Body of pancreas (tissue), 4 donors: ENCODE measurements at regions not wholly inside any gene's neighbourhood (a gene's known extent, or its start where the extent isn't known, plus 50 kb on each side); places are given as distances from the start of the nearest gene placed in this dataset.

Experiments used
- ATAC-seq: fragments of 150-250 bp; one replicate; pipeline ENCODE4 v1.9.1; 2016
- DNase-seq, 4 donors: peaks; one replicate each; pipeline ENCODE4 v3.0.0-alpha.2; 2019
- H3K27ac ChIP-seq, 4 donors: fragments of 200-600 bp; sonication (generic); 1 replicate in 3 of 4; 2 replicates in 1 of 4; pipeline versions ENCODE4 v1.5.1 to v1.6.1; 2016 to 2019; ENCODE audit warnings: mild to moderate bottlenecking in 1 of 4, mixed read lengths in 1 of 4, moderate library complexity in 1 of 4
- H3K27me3 ChIP-seq, 2 donors: fragments of 200-600 bp; sonication (generic); one replicate each; pipeline ENCODE4 v1.6.0; 2016; ENCODE audit warnings: mild to moderate bottlenecking in 1 of 2
- H3K36me3 ChIP-seq, 2 donors: fragments of 200-600 bp; sonication (generic); replicated peaks in 1 of 2; 2 replicates each; pipeline ENCODE4 v1.5.1; 2016; ENCODE audit warnings: low read depth in 2 of 2; ENCODE audit not compliant: insufficient read depth in 1 of 2
- H3K4me1 ChIP-seq: fragments of 200-600 bp; sonication (generic); one replicate; pipeline ENCODE4 v1.6.0; 2016
- H3K4me3 ChIP-seq, 2 donors: fragments of 200-600 bp; sonication (generic); 1 replicate in 1 of 2; 2 replicates in 1 of 2; pipeline ENCODE4 v1.5.1; 2016 to 2019
- H3K9me3 ChIP-seq, 3 donors: fragments of 200-600 bp; sonication (generic); 1 replicate in 2 of 3; 2 replicates in 1 of 3; pipeline ENCODE4 v1.5.1; 2016
- CTCF ChIP-seq, 7 experiments: fragments of 450-650 bp in 4 of 7; fragments of 200-600 bp in 3 of 7; sonication (generic) in 3 of 7; IDR thresholded peaks; one replicate each; pipeline ENCODE4 v1.5.1; 2016 to 2019; ENCODE audit warnings: antibody characterized with exemption in 7 of 7
- POLR2A ChIP-seq, 3 donors: fragments of 450-650 bp; IDR thresholded peaks; one replicate each; pipeline ENCODE4 v1.6.1; 2016; ENCODE audit warnings: antibody characterized with exemption in 3 of 3, mild to moderate bottlenecking in 2 of 3
- WGBS, 2 donors: methylation state at CpG; one replicate each; pipeline ENCODE4 v1.1.5; 2017; 5-methylcytosine and 5-hydroxymethylcytosine counted together
- intact Hi-C: fragments of 100-400 bp; cut with DNase I; formaldehyde crosslinking; loops from one replicate; pipeline ENCODE4 v1.15.1; 2023

GRCh38 chr18:68623342-68623741, 91.6 kb downstream of the TMX3 start:
- intact Hi-C loops: no loop called here
- no peak overlapping the region for H3K4me3 ChIP-seq
- no peaks in the 10 kb centered on the region for H3K27me3 ChIP-seq
- no peak overlapping the region for H3K27ac ChIP-seq
- no peaks in the 10 kb centered on the region for H3K36me3 ChIP-seq
- TF ChIP-seq CTCF (IDR thresholded peaks at IDR 0.05): peak; percentile 37 to 65 (median 50)
- no peak for TF ChIP-seq POLR2A (IDR thresholded peaks at IDR 0.05)
- H3K9me3 ChIP-seq: no peaks in the 10 kb centered on the region
- ATAC-seq: no peak
- peak; percentile 16 to 55 (median 42) for DNase-seq
- H3K4me1 ChIP-seq: no peaks in the 10 kb centered on the region
- WGBS, 2 donors: 1 to 2% methylated on average over 3 of the region's 3 CpGs

DNA sequence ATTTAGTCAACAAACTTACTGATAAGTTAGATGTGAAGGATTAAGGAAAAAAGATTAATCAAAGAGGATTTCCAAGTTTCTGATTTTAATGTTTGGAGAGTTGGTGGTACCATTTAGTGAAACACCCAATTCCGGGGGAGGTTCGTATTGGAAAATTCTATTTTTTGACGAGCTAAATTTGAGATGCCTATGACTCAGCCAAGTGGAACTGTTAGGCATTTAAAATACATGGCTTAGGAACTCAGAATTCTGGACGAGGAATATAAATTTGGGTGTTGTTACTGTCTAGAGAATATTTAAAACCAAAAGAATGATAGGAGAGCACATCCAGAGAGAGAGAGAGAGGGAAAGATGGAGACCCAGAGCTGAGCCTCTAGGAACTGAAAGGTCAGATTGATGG, 103.6 kb downstream of the TMX3 start:
- Histone ChIP-seq H3K27me3 (no peaks in the 10 kb centered on the region), H3K9me3 (no peaks in the 10 kb centered on the region), H3K36me3 (no peaks in the 10 kb centered on the region), H3K27ac (no peak overlapping the region), H3K4me1 (no peaks in the 10 kb centered on the region), H3K4me3 (no peak overlapping the region)
- TF ChIP-seq CTCF (IDR thresholded peaks at IDR 0.05): no peak
- TF ChIP-seq POLR2A (IDR thresholded peaks at IDR 0.05): no peak
- WGBS, 2 donors: 60 to 67% methylated on average over 4 of the region's 4 CpGs
- no peak for DNase-seq
- intact Hi-C loops: no loop called here
- no peak for ATAC-seq

DNA sequence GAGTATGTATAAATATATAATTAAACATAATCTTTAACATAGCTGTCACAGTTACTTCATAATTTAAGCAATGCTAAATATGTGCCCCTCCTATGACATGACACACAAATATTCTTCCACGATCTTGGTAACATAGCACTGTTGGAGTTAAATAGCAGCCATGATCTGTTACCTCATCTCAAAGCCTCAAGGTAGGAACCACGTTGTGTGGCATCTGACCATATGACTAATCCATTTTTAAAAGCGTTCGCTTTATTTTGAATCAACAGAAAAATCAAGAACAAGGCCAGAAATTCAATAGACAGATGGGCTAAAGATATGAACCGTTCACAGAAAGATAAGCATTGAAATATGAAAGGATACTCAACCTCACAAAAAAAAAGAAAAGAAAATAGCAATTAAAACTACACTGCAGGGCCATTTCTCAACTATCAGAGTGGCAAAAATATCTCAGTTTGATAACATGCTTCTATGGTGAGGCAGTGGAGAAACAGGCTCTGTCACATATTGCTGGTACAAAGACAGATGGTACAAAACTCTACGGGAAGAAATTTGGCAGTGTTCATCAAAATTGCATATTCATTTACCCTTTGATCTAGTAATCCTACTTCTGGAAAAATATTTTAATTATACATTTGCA, 105.9 kb downstream of the TMX3 start:
- DNase-seq (no peak), ATAC-seq (no peak)
- no peak overlapping the region for H3K27ac ChIP-seq
- TF ChIP-seq CTCF (IDR thresholded peaks at IDR 0.05) (no peak), POLR2A (IDR thresholded peaks at IDR 0.05) (no peak)
- no peaks in the 10 kb centered on the region for H3K9me3 ChIP-seq
- intact Hi-C loops: no loop called here
- 48 to 56% methylated on average over 6 of the region's 6 CpGs for WGBS, 2 donors
- no peaks in the 10 kb centered on the region for H3K36me3 ChIP-seq
- no peaks in the 10 kb centered on the region for H3K27me3 ChIP-seq
- H3K4me1 ChIP-seq: no peaks in the 10 kb centered on the region
- H3K4me3 ChIP-seq: no peak overlapping the region

DNA sequence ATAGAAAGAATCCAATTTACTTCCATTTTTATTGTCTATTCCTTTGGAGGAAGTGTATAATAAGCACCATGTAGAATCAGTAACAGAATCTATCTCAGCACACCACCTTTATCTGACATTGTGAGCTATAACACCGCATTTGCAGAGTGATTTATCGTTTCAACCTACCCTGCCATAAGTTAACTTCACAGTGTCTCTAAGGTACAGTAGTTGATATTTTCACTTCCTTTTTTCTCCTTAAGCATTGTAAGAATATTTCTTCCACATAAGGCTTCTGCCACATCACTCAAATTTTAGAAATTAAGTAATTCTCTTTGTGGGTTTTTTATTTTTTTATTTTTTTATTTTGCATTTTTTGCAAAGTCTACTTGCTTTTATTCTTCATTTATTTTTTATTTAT, 107.1 kb downstream of the TMX3 start:
- Histone ChIP-seq H3K27ac (no peak overlapping the region), H3K27me3 (no peaks in the 10 kb centered on the region), H3K4me3 (no peak overlapping the region), H3K4me1 (no peaks in the 10 kb centered on the region), H3K9me3 (no peaks in the 10 kb centered on the region), H3K36me3 (no peaks in the 10 kb centered on the region)
- WGBS, 2 donors: 80 to 82% methylated on average over 2 of the region's 2 CpGs
- ATAC-seq (no peak), DNase-seq (no peak)
- no peak for TF ChIP-seq POLR2A (IDR thresholded peaks at IDR 0.05)
- no peak for TF ChIP-seq CTCF (IDR thresholded peaks at IDR 0.05)
- intact Hi-C loops: no loop called here

DNA sequence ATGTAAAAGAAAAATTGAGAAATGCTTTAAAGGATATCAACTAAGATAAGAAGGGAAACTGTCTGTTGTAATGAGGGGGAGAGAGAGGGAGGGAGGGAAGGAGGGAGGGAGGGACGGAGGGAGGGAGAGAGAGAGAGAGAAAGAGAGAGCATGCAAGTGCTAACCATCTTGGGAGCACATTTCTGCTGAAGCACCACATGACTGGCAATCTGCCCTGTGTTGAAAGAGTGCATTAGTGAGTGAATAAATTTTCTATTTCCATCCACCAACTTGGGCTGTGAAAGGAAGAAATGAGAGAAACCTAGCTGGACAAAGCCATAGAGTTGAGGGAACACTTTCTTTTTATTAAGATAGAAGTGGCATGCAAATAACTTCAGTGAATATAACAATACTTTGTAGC, 110.7 kb downstream of the TMX3 start:
- Histone ChIP-seq H3K4me1 (no peaks in the 10 kb centered on the region), H3K9me3 (no peaks in the 10 kb centered on the region), H3K27me3 (no peaks in the 10 kb centered on the region), H3K4me3 (no peak overlapping the region), H3K36me3 (no peaks in the 10 kb centered on the region), H3K27ac (no peak overlapping the region)
- TF ChIP-seq CTCF (IDR thresholded peaks at IDR 0.05) (no peak), POLR2A (IDR thresholded peaks at IDR 0.05) (no peak)
- intact Hi-C loops: no loop called here
- no peak for DNase-seq
- 31 to 36% methylated on average over 1 of the region's 1 CpG for WGBS, 2 donors
- no peak for ATAC-seq
